ENCODE measurements at regions not wholly inside any gene's neighbourhood (a gene's known extent, or its start where the extent isn't known, plus 50 kb on each side); places are given as distances from the start of the nearest gene placed in this dataset.

DNA sequence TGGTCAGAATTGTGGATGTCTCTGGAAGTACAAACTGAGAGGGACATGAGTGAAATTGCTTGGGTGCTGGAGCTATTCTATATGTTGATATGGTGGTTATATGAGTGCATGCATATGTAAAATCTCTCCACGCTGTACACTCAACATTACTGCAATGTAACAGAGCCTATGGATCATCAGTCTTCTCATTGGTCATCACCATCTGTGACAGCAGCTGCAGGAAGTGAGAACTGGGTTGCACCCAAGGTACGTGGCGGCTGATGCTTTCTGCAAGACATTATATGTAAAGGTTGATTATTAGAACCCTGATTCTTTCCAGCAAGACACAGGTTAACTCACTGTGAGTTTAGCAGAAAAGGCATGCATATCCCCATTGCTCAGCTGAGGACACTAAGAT, 387.1 kb downstream of the OMA1 start:
- no peak for TF ChIP-seq CTCF (conservative IDR thresholded peaks at IDR 0.05 in 1 of 2, IDR thresholded peaks at IDR 0.05 in 1 of 2; ENCODE audit: extremely low read depth in 1 of 2, insufficient read depth in 1 of 2, low read depth in 1 of 2, low read length in 2 of 2)
- TF ChIP-seq EZH2 (IDR thresholded peaks at IDR 0.05; ENCODE audit: borderline replicate concordance, low read length) = no peak

Measured in mammary epithelial cell (primary cell).